ENCODE measurements at regions not wholly inside any gene's neighbourhood (a gene's known extent, or its start where the extent isn't known, plus 50 kb on each side); places are given as distances from the start of the nearest gene placed in this dataset.

GRCh38 chr5:36751886-36752285, 124.7 kb upstream of the NIPBL start:
- ATAC-seq (no peak), DNase-seq (no peak)
- H3K9me3 ChIP-seq = no peaks in the 10 kb centered on the region
- H3K4me1 ChIP-seq = no peaks in the 10 kb centered on the region
- no peak overlapping the region for H3K27ac ChIP-seq
- intact Hi-C loops (cut with DNase I) = no loop called here
- no peak for TF ChIP-seq CTCF (IDR thresholded peaks at IDR 0.05)
- no peaks in the 10 kb centered on the region for H3K27me3 ChIP-seq (ENCODE audit: low read depth)
- H3K36me3 ChIP-seq = no peaks in the 10 kb centered on the region
- no peak overlapping the region for H3K4me3 ChIP-seq

GRCh38 chr5:36755342-36755741, 121.2 kb upstream of the NIPBL start:
- no peaks in the 10 kb centered on the region for H3K9me3 ChIP-seq
- no peak overlapping the region for H3K4me3 ChIP-seq
- H3K4me1 ChIP-seq = no peaks in the 10 kb centered on the region
- H3K27me3 ChIP-seq (ENCODE audit: low read depth) = no peaks in the 10 kb centered on the region
- no peak overlapping the region for H3K27ac ChIP-seq
- TF ChIP-seq CTCF (IDR thresholded peaks at IDR 0.05) = no peak
- H3K36me3 ChIP-seq = no peaks in the 10 kb centered on the region
- ATAC-seq (no peak), DNase-seq (no peak)
- intact Hi-C loops (cut with DNase I) = no loop called here

GRCh38 chr5:36755920-36756488, 120.6 kb upstream of the NIPBL start:
- DNase-seq = no peak
- no peaks in the 10 kb centered on the region for H3K9me3 ChIP-seq
- no peaks in the 10 kb centered on the region for H3K27me3 ChIP-seq (ENCODE audit: low read depth)
- no peaks in the 10 kb centered on the region for H3K36me3 ChIP-seq
- H3K27ac ChIP-seq = no peak overlapping the region
- intact Hi-C loops (cut with DNase I) = no loop called here
- H3K4me1 ChIP-seq = no peaks in the 10 kb centered on the region
- no peak for TF ChIP-seq CTCF (IDR thresholded peaks at IDR 0.05)
- H3K4me3 ChIP-seq = no peak overlapping the region
- ATAC-seq = no peak

- ATAC-seq = no peak
- intact Hi-C loops (cut with DNase I) = no loop called here
- TF ChIP-seq CTCF (IDR thresholded peaks at IDR 0.05) = no peak
Observed at GRCh38 chr5:36756848-36757247, 119.7 kb upstream of the NIPBL start.

GRCh38 chr5:36759117-36759516, 117.5 kb upstream of the NIPBL start:
- intact Hi-C loops (cut with DNase I) = no loop called here
- H3K27ac ChIP-seq = no peak overlapping the region
- H3K27me3 ChIP-seq (ENCODE audit: low read depth) = no peaks in the 10 kb centered on the region
- peaks cover 5% of the 10 kb centered on the region for H3K4me1 ChIP-seq
- H3K4me3 ChIP-seq = no peak overlapping the region
- no peak for DNase-seq
- ATAC-seq = no peak
- TF ChIP-seq CTCF (IDR thresholded peaks at IDR 0.05) = no peak
- H3K9me3 ChIP-seq = no peaks in the 10 kb centered on the region
- no peaks in the 10 kb centered on the region for H3K36me3 ChIP-seq

More at GRCh38 chr5:36756848-36757247, 119.7 kb upstream of the NIPBL start:
- Histone ChIP-seq H3K4me3 (no peak overlapping the region), H3K4me1 (no peaks in the 10 kb centered on the region), H3K27ac (no peak overlapping the region), H3K36me3 (no peaks in the 10 kb centered on the region), H3K9me3 (no peaks in the 10 kb centered on the region), H3K27me3 (ENCODE audit: low read depth) (no peaks in the 10 kb centered on the region)
- no peak for DNase-seq

GRCh38 chr5:36763454-36763853, 113.1 kb upstream of the NIPBL start:
- Histone ChIP-seq H3K9me3 (no peaks in the 10 kb centered on the region), H3K36me3 (no peaks in the 10 kb centered on the region), H3K4me1 (peaks cover 5% of the 10 kb centered on the region), H3K27me3 (ENCODE audit: low read depth) (no peaks in the 10 kb centered on the region), H3K4me3 (no peak overlapping the region), H3K27ac (no peak overlapping the region)
- no peak for DNase-seq
- intact Hi-C loops (cut with DNase I) = no loop called here
- no peak for TF ChIP-seq CTCF (IDR thresholded peaks at IDR 0.05)
- peak; percentile 93 to 98 for ATAC-seq
